Ovary (tissue), 3 donors: ENCODE measurements at regions not wholly inside any gene's neighbourhood (a gene's known extent, or its start where the extent isn't known, plus 50 kb on each side); places are given as distances from the start of the nearest gene placed in this dataset.

ENCODE experiments used
- POLR2A ChIP-seq: fragments of 450-650 bp; IDR thresholded peaks from one replicate; pipeline ENCODE4 v1.6.1; 2017; ENCODE audit warnings: antibody characterized with exemption, mild to moderate bottlenecking, moderate library complexity
- TF ChIP-seq, protein P1 (sequence below), 3 donors: fragments of 450-650 bp in 2 of 3; fragments of 200-600 bp in 1 of 3; IDR thresholded peaks; one replicate each; pipeline versions ENCODE4 v1.5.1 to v1.8.0; 2016 to 2022; ENCODE audit warnings: antibody characterized with exemption in 3 of 3, mild to moderate bottlenecking in 1 of 3
- donor health status: DM: no; HTN: no; CAD: no.

DNA sequence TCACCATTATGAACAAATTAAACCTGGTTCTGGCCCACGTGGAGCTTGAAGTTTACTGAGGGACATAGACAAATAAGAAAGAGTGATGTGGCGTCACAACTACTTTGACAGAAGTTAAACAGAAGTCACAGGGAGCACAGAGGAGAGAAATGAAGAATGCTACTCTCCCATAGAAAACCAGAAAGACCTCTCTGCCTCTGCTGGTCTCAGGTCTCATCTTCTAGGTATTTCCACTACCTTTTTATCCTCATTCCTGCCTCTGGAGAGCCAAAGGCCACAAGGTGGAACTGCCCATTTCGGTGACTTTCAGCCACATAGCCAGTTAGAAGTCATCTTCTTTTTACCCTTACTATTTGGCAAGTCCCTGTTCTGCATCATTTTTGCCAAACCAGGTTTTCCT, 170.5 kb downstream of the CAND1 start:
- no peak for TF ChIP-seq POLR2A
- TF ChIP-seq, protein P1, sequence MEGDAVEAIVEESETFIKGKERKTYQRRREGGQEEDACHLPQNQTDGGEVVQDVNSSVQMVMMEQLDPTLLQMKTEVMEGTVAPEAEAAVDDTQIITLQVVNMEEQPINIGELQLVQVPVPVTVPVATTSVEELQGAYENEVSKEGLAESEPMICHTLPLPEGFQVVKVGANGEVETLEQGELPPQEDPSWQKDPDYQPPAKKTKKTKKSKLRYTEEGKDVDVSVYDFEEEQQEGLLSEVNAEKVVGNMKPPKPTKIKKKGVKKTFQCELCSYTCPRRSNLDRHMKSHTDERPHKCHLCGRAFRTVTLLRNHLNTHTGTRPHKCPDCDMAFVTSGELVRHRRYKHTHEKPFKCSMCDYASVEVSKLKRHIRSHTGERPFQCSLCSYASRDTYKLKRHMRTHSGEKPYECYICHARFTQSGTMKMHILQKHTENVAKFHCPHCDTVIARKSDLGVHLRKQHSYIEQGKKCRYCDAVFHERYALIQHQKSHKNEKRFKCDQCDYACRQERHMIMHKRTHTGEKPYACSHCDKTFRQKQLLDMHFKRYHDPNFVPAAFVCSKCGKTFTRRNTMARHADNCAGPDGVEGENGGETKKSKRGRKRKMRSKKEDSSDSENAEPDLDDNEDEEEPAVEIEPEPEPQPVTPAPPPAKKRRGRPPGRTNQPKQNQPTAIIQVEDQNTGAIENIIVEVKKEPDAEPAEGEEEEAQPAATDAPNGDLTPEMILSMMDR (IDR thresholded peaks at IDR 0.05), result no peak
